ENCODE measurements at regions not wholly inside any gene's neighbourhood (a gene's known extent, or its start where the extent isn't known, plus 50 kb on each side); places are given as distances from the start of the nearest gene placed in this dataset.

DNA sequence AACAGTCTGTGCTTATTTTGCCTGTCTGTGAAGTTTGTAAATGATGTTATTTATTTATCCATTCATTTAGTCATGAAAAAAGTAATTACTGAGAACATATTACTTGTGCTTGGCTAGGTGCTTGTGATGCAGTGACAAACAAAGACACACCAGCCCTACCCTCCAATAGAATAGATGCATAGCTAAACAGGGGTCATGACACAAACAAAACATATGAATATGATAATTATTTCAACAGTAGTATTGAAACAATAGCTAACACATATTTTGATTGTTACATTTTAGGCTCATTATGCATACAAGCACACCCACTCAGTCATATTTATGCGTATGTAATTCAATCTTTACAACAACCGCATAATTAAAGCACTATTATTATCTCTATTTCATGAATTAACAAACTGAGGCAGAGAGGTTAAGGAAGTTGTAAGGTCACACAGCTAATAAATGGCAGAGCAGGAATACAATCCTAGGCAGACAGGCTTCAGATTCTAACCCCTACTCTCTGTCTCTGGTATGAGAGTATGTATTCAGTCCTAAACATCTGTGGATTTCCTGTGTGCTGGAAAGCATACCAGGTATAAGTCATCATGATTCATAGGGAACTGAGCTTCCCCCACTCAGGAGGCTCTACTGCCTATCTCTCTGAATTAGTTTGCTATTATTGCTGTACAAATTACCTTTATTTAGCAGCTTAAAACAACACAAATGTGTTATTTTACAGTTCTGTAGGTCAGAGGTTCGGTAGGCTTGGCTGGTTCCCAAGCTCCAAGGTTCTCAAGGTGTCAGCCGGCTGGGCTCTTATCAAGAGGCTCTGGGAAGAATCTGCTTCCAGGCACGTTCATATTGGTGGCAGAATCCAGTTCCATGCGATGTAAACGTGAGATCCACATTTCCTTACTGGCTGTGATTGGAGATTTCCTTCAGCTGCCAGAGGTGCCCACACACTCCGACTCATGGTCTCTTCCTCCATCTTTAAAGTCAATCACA is 509.4 kb downstream of the GALC start:
- Histone ChIP-seq H3K4me3 (no peak overlapping the region), H3K4me1 (no peaks in the 10 kb centered on the region), H3K27ac (no peak overlapping the region), H3K9me3 (no peaks in the 10 kb centered on the region), H3K27me3 (no peaks in the 10 kb centered on the region), H3K36me3 (no peaks in the 10 kb centered on the region)
- DNase-seq (no peak), ATAC-seq (no peak)
- 41% methylated on average over 8 of the region's 8 CpGs for WGBS (ENCODE audit: insufficient coverage, low coverage, low lambda C conversion rate, missing lambda C conversion rate)
- intact Hi-C loops (cut with DNase I): no loop called here
- TF ChIP-seq POLR2A (IDR thresholded peaks at IDR 0.05): no peak
- TF ChIP-seq, protein P1, sequence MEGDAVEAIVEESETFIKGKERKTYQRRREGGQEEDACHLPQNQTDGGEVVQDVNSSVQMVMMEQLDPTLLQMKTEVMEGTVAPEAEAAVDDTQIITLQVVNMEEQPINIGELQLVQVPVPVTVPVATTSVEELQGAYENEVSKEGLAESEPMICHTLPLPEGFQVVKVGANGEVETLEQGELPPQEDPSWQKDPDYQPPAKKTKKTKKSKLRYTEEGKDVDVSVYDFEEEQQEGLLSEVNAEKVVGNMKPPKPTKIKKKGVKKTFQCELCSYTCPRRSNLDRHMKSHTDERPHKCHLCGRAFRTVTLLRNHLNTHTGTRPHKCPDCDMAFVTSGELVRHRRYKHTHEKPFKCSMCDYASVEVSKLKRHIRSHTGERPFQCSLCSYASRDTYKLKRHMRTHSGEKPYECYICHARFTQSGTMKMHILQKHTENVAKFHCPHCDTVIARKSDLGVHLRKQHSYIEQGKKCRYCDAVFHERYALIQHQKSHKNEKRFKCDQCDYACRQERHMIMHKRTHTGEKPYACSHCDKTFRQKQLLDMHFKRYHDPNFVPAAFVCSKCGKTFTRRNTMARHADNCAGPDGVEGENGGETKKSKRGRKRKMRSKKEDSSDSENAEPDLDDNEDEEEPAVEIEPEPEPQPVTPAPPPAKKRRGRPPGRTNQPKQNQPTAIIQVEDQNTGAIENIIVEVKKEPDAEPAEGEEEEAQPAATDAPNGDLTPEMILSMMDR (IDR thresholded peaks at IDR 0.05): no peak

DNA sequence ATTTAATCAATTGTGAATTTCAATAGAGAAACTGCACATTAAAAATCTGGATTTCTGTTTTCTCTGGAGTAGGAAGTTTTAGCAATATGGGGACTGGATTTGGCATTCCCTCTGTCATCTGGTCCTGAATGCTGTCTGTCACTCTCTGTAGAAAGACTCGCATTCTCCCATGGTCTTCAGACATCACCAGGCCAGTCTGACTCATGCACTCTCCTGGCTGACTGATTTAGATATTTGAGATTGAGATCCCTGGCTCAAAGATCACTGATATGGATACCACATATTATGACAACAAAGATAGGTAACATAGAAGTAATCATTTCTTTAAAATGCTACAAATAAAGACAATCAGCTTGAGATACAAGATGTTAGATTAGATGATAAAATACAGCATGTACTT is 524.5 kb downstream of the GALC start:
- no peak overlapping the region for H3K27ac ChIP-seq
- TF ChIP-seq, protein P1 (IDR thresholded peaks at IDR 0.05): no peak
- TF ChIP-seq POLR2A (IDR thresholded peaks at IDR 0.05): no peak
- no peak for DNase-seq
- H3K4me1 ChIP-seq: no peaks in the 10 kb centered on the region
- intact Hi-C loops (cut with DNase I): no loop called here
- H3K9me3 ChIP-seq: no peaks in the 10 kb centered on the region
- WGBS (ENCODE audit: insufficient coverage, low coverage, low lambda C conversion rate, missing lambda C conversion rate): 44% methylated on average over 1 of the region's 1 CpG
- no peaks in the 10 kb centered on the region for H3K27me3 ChIP-seq
- no peaks in the 10 kb centered on the region for H3K36me3 ChIP-seq
- H3K4me3 ChIP-seq: no peak overlapping the region
- ATAC-seq: no peak

DNA sequence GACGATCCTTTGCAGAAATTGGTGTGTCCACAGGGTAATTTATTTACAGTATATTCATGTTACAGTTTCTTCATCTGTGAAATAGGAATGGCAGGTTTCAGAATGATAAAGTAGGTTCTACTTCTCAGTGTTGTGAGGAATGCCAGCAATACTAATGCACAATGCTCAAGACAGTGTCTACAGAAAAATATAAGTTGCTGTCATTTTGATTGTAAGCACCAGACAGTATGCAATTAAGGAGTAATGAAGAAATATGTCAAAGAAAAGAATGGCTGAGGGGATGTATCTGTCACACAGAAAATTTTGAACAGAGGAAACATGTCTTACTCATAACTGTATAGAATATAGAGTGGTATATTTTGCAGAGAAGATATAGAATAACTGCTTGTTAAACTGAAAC is 525.4 kb downstream of the GALC start:
- intact Hi-C loops (cut with DNase I): no loop called here
- Histone ChIP-seq H3K4me3 (no peak overlapping the region), H3K27ac (no peak overlapping the region), H3K27me3 (no peaks in the 10 kb centered on the region), H3K9me3 (no peaks in the 10 kb centered on the region), H3K36me3 (no peaks in the 10 kb centered on the region), H3K4me1 (no peaks in the 10 kb centered on the region)
- no peak for TF ChIP-seq POLR2A (IDR thresholded peaks at IDR 0.05)
- TF ChIP-seq, protein P1 (IDR thresholded peaks at IDR 0.05): no peak
- WGBS (ENCODE audit: insufficient coverage, low coverage, low lambda C conversion rate, missing lambda C conversion rate): 60% methylated on average over 1 of the region's 1 CpG
- ATAC-seq (no peak), DNase-seq (no peak)

DNA sequence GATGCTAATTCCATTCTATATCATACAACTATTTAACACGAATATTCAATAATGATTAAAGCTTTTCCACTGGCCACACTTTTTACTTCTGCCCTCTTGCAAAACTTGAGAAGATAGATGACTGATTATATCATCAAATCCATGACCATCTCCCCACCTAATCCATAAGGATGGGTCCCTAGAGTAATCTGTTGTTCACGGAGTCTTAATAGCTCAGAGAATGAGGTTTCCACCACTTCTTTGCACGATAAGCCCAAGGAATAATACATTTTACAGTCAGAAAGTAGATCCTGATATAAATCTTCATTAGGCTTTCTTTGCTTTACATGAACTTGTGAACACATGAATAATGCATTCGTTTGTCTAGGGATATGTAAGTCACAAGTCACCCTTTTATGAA is 527.2 kb downstream of the GALC start:
- no peak overlapping the region for H3K27ac ChIP-seq
- no peak for ATAC-seq
- H3K36me3 ChIP-seq: no peaks in the 10 kb centered on the region
- H3K27me3 ChIP-seq: no peaks in the 10 kb centered on the region
- TF ChIP-seq, protein P1 (IDR thresholded peaks at IDR 0.05): no peak
- TF ChIP-seq POLR2A (IDR thresholded peaks at IDR 0.05): no peak
- intact Hi-C loops (cut with DNase I): no loop called here
- WGBS (ENCODE audit: insufficient coverage, low coverage, low lambda C conversion rate, missing lambda C conversion rate): 30% methylated on average over 4 of the region's 4 CpGs
- no peaks in the 10 kb centered on the region for H3K4me1 ChIP-seq
- no peak for DNase-seq
- no peak overlapping the region for H3K4me3 ChIP-seq
- H3K9me3 ChIP-seq: no peaks in the 10 kb centered on the region

Data from right lobe of liver (tissue), 6 donors.